ENCODE measurements at regions not wholly inside any gene's neighbourhood (a gene's known extent, or its start where the extent isn't known, plus 50 kb on each side); places are given as distances from the start of the nearest gene placed in this dataset.
"Not testable (repeated sequence)": the region's sequence is repeated elsewhere in the genome, so short reads cannot be mapped to it uniquely, and the experiment has no call there.

DNA sequence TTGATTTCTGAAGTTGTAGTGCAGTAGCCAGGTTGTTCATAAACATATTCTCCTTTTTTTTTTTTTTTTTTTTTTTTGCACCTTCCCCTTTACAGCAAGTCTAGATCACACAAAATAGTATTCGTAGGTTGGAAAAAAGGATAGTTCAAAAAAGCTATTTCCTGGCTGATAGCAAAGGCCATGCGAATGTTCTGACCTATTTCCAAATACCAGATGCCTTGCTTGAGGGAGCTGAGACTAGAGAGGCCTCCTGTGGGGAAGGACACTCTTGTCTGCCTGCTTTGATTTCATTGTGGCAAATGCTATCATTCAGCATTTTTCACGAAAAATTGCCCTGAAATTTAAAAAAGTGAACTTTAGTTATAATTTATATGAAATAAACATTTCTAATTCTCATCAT lies 111.4 kb downstream of the MAD2L1 start:
- ATAC-seq (ENCODE audit: low FRiP score) = no peak
- TF ChIP-seq, protein P1, sequence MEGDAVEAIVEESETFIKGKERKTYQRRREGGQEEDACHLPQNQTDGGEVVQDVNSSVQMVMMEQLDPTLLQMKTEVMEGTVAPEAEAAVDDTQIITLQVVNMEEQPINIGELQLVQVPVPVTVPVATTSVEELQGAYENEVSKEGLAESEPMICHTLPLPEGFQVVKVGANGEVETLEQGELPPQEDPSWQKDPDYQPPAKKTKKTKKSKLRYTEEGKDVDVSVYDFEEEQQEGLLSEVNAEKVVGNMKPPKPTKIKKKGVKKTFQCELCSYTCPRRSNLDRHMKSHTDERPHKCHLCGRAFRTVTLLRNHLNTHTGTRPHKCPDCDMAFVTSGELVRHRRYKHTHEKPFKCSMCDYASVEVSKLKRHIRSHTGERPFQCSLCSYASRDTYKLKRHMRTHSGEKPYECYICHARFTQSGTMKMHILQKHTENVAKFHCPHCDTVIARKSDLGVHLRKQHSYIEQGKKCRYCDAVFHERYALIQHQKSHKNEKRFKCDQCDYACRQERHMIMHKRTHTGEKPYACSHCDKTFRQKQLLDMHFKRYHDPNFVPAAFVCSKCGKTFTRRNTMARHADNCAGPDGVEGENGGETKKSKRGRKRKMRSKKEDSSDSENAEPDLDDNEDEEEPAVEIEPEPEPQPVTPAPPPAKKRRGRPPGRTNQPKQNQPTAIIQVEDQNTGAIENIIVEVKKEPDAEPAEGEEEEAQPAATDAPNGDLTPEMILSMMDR (IDR thresholded peaks at IDR 0.05) = no peak

DNA sequence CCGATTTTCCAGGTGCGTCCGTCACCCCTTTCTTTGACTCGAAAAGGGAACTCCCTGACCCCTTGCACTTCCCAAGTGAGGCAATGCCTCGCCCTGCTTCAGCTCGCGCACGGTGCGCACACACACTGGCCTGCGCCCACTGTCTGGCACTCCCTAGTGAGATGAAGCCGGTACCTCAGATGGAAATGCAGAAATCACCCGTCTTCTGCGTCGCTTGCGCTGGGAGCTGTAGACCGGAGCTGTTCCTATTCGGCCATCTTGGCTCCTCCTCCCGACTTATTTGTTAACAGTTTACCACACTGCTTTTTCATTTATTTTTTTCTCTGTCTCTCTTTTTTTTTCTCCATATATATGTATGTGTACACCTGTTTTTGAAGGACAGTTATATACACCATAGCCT lies 112.2 kb downstream of the MAD2L1 start:
- not testable (repeated sequence) for ATAC-seq (ENCODE audit: low FRiP score); DNase-seq (ENCODE audit: low spot score)

More for the DNA sequence above, 111.4 kb downstream of the MAD2L1 start:
- no peak for DNase-seq (ENCODE audit: low spot score)

DNA sequence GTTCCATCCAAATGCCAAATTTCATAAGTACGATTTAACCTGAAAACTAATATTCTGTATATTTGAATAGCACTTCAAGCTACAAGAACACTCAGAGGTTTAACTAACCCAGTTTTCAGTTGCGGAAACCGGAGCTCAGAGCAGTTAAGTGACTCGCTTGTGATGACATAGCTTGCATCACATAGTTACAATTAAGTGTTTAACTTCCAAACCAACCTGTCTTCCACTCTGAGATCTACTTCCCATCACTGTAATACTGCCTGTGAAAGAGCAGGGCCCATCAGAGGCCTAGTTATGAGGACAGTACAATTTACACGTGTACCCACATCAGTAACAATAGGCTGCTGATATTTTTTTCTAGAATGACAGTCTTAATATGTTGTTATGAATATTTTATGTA lies 120.3 kb downstream of the MAD2L1 start:
- TF ChIP-seq, protein P1 (IDR thresholded peaks at IDR 0.05) = no peak
- no peak for DNase-seq (ENCODE audit: low spot score)

DNA sequence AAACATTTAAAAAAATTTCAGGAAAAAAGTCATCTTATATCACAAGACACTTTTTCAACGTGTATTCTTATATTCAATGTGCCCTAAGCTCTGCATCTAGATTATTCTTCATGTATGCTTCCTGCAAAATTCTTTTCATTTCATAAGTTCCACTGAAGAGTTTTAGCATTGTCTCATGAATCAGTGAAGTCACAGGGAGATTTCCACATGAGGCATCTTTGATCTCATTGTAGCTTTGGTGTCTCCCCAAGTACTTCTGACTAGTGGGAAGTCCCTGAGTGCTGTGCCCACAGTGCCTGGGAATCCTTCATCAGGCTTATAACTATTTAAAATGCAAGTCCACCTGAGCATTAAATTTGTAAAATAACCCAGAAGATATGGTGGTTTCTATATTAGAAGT lies 123.8 kb downstream of the MAD2L1 start:
- no peak for ATAC-seq (ENCODE audit: low FRiP score)
- no peak for DNase-seq (ENCODE audit: low spot score)
- TF ChIP-seq, protein P1 (IDR thresholded peaks at IDR 0.05) = no peak

More for the DNA sequence above, 120.3 kb downstream of the MAD2L1 start:
- ATAC-seq (ENCODE audit: low FRiP score) = no peak

DNA sequence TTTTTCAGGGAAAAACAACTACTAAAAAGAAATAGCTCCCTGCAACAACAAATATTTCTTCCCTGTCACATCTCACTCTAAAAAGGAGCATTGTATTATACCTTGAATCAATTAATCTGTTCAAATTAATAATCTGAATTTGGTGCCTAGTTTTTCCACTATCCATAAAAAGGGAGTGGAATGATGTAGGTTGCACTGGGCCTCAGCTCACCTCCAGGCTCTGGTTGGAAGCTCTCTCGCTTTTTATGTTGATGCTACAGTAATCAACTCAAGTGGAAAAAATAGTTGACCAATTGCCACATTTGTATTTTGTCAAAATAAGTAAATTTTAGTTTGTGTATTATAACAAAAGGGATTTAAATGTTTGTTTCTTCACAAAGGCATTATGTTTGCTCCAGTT lies 126.1 kb downstream of the MAD2L1 start:
- ATAC-seq (ENCODE audit: low FRiP score) (no peak), DNase-seq (ENCODE audit: low spot score) (no peak)
- TF ChIP-seq, protein P1 (IDR thresholded peaks at IDR 0.05) = no peak

DNA sequence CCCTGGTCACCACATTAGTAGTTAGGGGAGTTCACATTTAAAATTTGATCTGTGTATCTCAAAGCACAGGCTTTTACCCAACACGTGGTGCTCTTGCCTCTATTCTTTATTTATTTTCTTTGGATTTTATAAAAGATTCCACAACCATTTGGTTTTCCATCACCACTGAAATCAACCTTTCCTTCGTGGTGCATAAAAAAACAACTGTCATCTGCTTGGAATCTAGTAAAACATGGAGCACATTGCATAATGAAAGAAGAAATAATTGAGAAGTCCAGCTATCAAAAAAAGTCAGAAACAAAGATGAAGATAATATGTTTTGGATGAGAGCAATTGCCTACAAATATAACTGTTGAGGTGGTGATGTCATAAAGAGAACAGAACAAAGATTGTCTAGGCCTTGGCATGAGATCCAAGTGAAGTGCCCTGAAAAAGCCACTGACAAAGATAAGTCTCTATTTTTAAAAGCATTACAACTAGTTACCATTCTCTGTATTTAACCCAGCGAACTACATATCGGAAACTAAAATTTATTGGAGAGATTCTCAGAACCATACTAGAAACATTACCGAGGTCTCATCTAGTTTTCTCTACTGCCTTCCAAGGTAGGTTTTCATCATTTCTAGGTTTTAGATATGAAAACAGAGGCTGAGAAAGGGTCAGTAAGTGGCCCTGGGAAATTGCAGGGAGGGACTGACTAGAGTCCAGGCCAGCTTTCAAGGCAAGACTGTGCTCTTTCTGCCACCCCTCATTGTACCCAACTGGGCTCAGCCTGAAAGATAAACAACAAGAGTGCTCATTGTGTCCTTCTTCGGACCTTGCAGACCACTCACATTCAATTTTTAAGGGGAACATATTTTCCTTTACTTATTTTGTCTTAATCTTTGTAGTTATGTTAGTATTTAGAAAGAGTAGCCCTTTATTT lies 127.3 kb downstream of the MAD2L1 start:
- TF ChIP-seq, protein P1 (IDR thresholded peaks at IDR 0.05) = no peak
- ATAC-seq (ENCODE audit: low FRiP score) (no peak), DNase-seq (ENCODE audit: low spot score) (no peak)

DNA sequence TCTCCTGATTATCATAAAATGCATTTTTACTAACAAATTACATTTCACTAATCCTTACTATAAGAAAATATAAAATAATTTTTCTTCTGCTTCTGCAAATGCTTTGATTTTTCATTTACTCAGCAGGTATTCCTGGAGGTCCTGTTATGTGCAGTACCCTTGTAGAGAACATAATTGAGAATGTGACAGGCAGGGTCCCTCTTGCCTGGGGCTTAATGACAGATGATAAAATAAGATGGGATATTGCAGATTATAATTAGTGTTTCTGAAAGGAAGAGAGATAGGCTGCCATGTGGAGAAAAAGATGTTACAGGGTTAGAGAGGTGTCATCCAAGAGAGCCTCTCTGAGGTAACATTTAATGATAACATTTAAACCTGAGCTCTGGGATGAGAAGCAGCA lies 128.9 kb downstream of the MAD2L1 start:
- DNase-seq (ENCODE audit: low spot score) = no peak
- ATAC-seq (ENCODE audit: low FRiP score) = no peak
- TF ChIP-seq, protein P1 (IDR thresholded peaks at IDR 0.05) = no peak
